ENCODE measurements at regions not wholly inside any gene's neighbourhood (a gene's known extent, or its start where the extent isn't known, plus 50 kb on each side); places are given as distances from the start of the nearest gene placed in this dataset.

DNA sequence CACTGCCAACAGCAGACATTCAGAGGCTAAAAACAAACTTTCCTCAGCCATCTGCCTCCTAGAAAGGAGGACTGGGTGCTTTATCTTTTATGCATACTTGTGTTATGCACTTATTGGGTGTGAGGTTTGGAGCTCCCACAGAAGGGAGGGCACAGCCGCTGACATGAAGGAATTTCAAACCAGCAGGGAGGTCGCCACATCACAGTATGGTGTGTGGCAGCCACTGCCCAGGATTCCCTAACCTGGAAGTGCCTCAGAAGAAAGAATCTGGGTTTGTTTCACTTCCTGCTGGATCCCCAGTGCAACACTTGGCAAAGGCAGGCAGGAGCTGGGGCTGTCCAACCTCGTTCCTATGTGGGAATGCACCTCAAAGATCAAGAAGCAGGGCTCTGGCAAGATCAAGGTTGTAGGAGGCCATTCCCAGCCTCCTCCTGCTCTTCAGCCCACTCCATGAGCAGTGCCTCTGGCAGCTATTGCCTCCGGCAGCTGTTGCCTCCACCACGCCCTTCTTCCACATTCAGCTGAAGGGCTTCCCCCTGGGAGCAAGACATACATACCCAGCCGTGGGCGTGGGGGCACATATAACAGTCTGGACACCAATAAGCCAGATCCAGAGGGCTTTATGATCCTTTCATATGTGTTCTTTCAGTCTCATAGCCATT, 109.0 kb upstream of the MAMLD1 start:
- TF ChIP-seq, protein P1, sequence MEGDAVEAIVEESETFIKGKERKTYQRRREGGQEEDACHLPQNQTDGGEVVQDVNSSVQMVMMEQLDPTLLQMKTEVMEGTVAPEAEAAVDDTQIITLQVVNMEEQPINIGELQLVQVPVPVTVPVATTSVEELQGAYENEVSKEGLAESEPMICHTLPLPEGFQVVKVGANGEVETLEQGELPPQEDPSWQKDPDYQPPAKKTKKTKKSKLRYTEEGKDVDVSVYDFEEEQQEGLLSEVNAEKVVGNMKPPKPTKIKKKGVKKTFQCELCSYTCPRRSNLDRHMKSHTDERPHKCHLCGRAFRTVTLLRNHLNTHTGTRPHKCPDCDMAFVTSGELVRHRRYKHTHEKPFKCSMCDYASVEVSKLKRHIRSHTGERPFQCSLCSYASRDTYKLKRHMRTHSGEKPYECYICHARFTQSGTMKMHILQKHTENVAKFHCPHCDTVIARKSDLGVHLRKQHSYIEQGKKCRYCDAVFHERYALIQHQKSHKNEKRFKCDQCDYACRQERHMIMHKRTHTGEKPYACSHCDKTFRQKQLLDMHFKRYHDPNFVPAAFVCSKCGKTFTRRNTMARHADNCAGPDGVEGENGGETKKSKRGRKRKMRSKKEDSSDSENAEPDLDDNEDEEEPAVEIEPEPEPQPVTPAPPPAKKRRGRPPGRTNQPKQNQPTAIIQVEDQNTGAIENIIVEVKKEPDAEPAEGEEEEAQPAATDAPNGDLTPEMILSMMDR (conservative IDR thresholded peaks at IDR 0.05 in 1 of 2, IDR thresholded peaks at IDR 0.05 in 1 of 2; ENCODE audit: extremely low read depth in 1 of 2, insufficient read depth in 1 of 2, low read depth in 1 of 2, low read length in 2 of 2) = no peak
- TF ChIP-seq EZH2 (IDR thresholded peaks at IDR 0.05; ENCODE audit: borderline replicate concordance, low read length) = no peak
